Liver (tissue), 8 donors: ENCODE measurements at regions not wholly inside any gene's neighbourhood (a gene's known extent, or its start where the extent isn't known, plus 50 kb on each side); places are given as distances from the start of the nearest gene placed in this dataset.

Experiments used
- DNase-seq: peaks from one replicate; pipeline ENCODE4 v3.0.0-alpha.2; 2017; ENCODE audit warnings: low spot score
- H3K27ac ChIP-seq, 2 donors: one replicate each; pipeline ENCODE4 v1.7.0; 2013; ENCODE audit warnings: inconsistent platforms in 2 of 2, low read length in 2 of 2, control low read depth in 1 of 2, low read depth in 1 of 2, mild to moderate bottlenecking in 1 of 2
- H3K27me3 ChIP-seq, 4 donors: one replicate each; pipeline versions ENCODE4 v1.6.1 to v1.7.0; 2013; ENCODE audit warnings: low read length in 3 of 4, inconsistent platforms in 1 of 4, mild to moderate bottlenecking in 1 of 4, moderate library complexity in 1 of 4; ENCODE audit not compliant: control insufficient read depth in 4 of 4, insufficient read depth in 4 of 4
- H3K36me3 ChIP-seq, 4 donors: one replicate each; pipeline versions ENCODE4 v1.6.1 to v1.7.0; 2013; ENCODE audit warnings: low read length in 3 of 4, mild to moderate bottlenecking in 3 of 4, low read depth in 1 of 4, moderate library complexity in 1 of 4; ENCODE audit not compliant: control insufficient read depth in 4 of 4, insufficient read depth in 3 of 4
- H3K4me1 ChIP-seq, 4 donors: one replicate each; pipeline versions ENCODE4 v1.6.1 to v1.7.0; 2013; ENCODE audit warnings: low read length in 3 of 4, mild to moderate bottlenecking in 3 of 4, moderate library complexity in 1 of 4; ENCODE audit not compliant: control insufficient read depth in 4 of 4, insufficient read depth in 4 of 4
- H3K4me3 ChIP-seq, 3 donors: one replicate each; pipeline versions ENCODE4 v1.6.1 to v1.7.0; 2013; ENCODE audit warnings: low read length in 3 of 3, control low read depth in 1 of 3, low read depth in 1 of 3, mild to moderate bottlenecking in 1 of 3
- H3K9ac ChIP-seq, 2 donors: one replicate each; pipeline ENCODE4 v1.7.0; 2013; ENCODE audit warnings: low read length in 2 of 2, mild to moderate bottlenecking in 2 of 2, moderate library complexity in 2 of 2, control low read depth in 1 of 2, low read depth in 1 of 2
- H3K9me3 ChIP-seq, 4 donors: one replicate each; pipeline versions ENCODE4 v1.6.1 to v1.7.0; 2013; ENCODE audit warnings: low read length in 3 of 4; ENCODE audit not compliant: control insufficient read depth in 4 of 4
- EGR1 ChIP-seq, 2 donors: IDR thresholded peaks; 2 replicates each; pipeline ENCODE4 v1.6.1; 2016 to 2018; ENCODE audit warnings: antibody characterized with exemption in 2 of 2, low read depth in 2 of 2
- FOXA1 ChIP-seq: IDR thresholded peaks from 2 replicates; pipeline ENCODE4 v1.6.1; 2016; ENCODE audit warnings: antibody characterized with exemption
- FOXA2 ChIP-seq: IDR thresholded peaks from 2 replicates; pipeline ENCODE4 v1.6.1; 2016; ENCODE audit warnings: antibody characterized with exemption
- GABPA ChIP-seq, 2 donors: IDR thresholded peaks in 1 of 2; conservative IDR thresholded peaks in 1 of 2; 2 replicates each; pipeline ENCODE4 v1.6.1; 2016; ENCODE audit warnings: antibody characterized with exemption in 2 of 2, mild to moderate bottlenecking in 1 of 2, moderate library complexity in 1 of 2
- HNF4A ChIP-seq, 2 donors: conservative IDR thresholded peaks; 2 replicates each; pipeline ENCODE4 v1.6.1; 2016; ENCODE audit warnings: antibody characterized with exemption in 2 of 2, mild to moderate bottlenecking in 2 of 2
- HNF4G ChIP-seq: IDR thresholded peaks from 2 replicates; pipeline ENCODE4 v1.6.1; 2016; ENCODE audit warnings: antibody characterized with exemption
- JUND ChIP-seq, 2 donors: IDR thresholded peaks; 2 replicates each; pipeline ENCODE4 v1.6.1; 2016; ENCODE audit warnings: antibody characterized with exemption in 2 of 2
- NR2F2 ChIP-seq: IDR thresholded peaks from 2 replicates; pipeline ENCODE4 v1.6.1; 2016; ENCODE audit warnings: antibody characterized with exemption
- RAD21 ChIP-seq, 2 donors: IDR thresholded peaks; 2 replicates each; pipeline ENCODE4 v1.6.1; 2016; ENCODE audit warnings: antibody characterized with exemption in 2 of 2, mild to moderate bottlenecking in 2 of 2
- RXRA ChIP-seq, 2 donors: IDR thresholded peaks; 2 replicates each; pipeline ENCODE4 v1.6.1; 2017 to 2018; ENCODE audit warnings: antibody characterized with exemption in 2 of 2, mild to moderate bottlenecking in 1 of 2
- SP1 ChIP-seq: IDR thresholded peaks from 2 replicates; pipeline ENCODE4 v1.6.1; 2018; ENCODE audit warnings: antibody characterized with exemption, mild to moderate bottlenecking
- TAF1 ChIP-seq: conservative IDR thresholded peaks from 2 replicates; pipeline ENCODE4 v1.6.1; 2016; ENCODE audit warnings: antibody characterized with exemption, mild to moderate bottlenecking
- YY1 ChIP-seq: IDR thresholded peaks from 2 replicates; pipeline ENCODE4 v1.6.1; 2016; ENCODE audit warnings: antibody characterized with exemption, mild to moderate bottlenecking
- WGBS: extraction: QIAGEN DNeasy Blood & Tissue Kit; methylation state at CpG from one replicate; pipeline ENCODE4 v1.1.7; 2013; 5-methylcytosine and 5-hydroxymethylcytosine counted together
- TF ChIP-seq, protein P1 (sequence below): IDR thresholded peaks from 2 replicates; pipeline ENCODE4 v1.6.1; 2016; ENCODE audit warnings: antibody characterized with exemption, mild to moderate bottlenecking
- TF ChIP-seq, protein P2 (sequence below): IDR thresholded peaks from 2 replicates; pipeline ENCODE4 v1.6.1; 2016; ENCODE audit warnings: antibody characterized with exemption
- TF ChIP-seq, protein P3 (sequence below): IDR thresholded peaks from 2 replicates; pipeline ENCODE4 v1.6.1; 2016; ENCODE audit warnings: antibody characterized with exemption
- TF ChIP-seq, protein P4 (sequence below): fragments of 150-350 bp; IDR thresholded peaks from 2 replicates; pipeline ENCODE4 v1.5.1; 2017; ENCODE audit warnings: improper control_type of control experiment, low read depth, low read length; ENCODE audit not compliant: missing input control
- TF ChIP-seq, protein P5 (sequence below): IDR thresholded peaks from 2 replicates; pipeline ENCODE4 v1.6.1; 2016; ENCODE audit warnings: antibody characterized with exemption
- donor health status: healthy.
- donor health status: healthy.
- donor health status: healthy.
- donor health status: healthy.
- donor health status: healthy.

DNA sequence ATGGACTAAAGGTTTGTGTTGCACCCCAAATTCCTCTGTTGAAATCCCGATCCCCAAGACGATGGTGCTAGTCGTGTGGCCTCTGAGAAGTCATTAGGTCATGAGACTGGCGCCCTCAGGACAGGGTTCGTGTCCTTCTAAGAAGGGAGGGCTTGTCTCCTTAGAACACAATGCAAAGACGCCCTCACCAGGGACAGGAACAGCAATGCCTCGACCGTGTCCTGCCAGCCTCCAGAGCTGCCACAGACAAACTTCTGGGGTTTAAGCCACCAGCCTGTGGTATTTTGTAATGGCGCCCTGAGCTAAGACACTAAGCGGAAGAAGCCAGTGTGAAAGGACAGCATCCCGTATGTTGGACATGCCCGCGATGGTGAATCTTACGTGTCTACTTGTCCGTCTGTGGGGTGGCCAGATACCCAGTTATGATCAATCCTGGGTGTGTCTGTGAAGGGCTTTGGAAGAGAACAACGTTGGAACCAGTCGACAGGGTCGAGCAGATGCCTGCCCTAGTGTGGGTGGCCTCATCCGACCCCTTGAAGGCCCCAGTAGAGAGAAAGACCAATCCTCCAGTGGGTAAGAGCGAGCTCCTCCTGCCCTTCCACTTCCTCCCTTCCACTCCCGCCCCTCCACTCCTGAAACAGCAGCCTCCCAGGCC is 279.2 kb upstream of the IRX2 start:
- Histone ChIP-seq H3K4me1 (no peaks in the 10 kb centered on the region), H3K4me3 (no peak overlapping the region)
- 82% methylated on average over 21 of the region's 21 CpGs for WGBS

DNA sequence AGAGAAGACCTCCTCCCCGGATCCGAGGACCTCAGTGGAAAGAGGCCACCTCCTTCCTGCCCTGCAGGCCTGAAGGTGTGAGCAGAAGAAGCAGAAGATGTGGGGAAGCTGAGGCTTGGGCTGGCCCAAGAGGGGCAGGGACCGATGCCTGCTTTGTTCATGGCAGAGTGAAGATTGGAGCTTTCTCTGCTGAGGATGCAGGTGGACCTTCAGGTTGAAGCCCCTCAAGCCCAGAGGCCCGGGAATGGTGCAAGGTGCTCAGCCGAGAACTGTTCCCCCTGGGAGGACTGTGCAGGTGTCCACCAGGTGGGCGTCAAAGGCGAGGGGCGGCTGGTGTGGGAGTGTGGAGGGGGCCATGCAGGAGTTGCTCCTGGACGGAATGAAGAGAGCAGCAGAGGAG is 277.9 kb upstream of the IRX2 start:
- peaks cover 0 to 3% (median 0%) of the 10 kb centered on the region in 4 donors for H3K9me3 ChIP-seq
- H3K36me3 ChIP-seq = no peaks in the 10 kb centered on the region
- no peak overlapping the region for H3K27ac ChIP-seq
- no peak overlapping the region for H3K9ac ChIP-seq
- WGBS = 84% methylated on average over 9 of the region's 9 CpGs
- H3K27me3 ChIP-seq = no peaks in the 10 kb centered on the region
- TF ChIP-seq TAF1 (no peak), FOXA1 (no peak), NR2F2 (no peak), GABPA (IDR thresholded peaks at IDR 0.05 in 1 of 2, conservative IDR thresholded peaks at IDR 0.05 in 1 of 2) (no peak), EGR1 (IDR thresholded peaks at IDR 0.05; ENCODE audit: low read depth in 2 of 2) (no peak), JUND (IDR thresholded peaks at IDR 0.05) (no peak), RAD21 (IDR thresholded peaks at IDR 0.05) (no peak), SP1 (no peak), HNF4G (no peak), YY1 (no peak), FOXA2 (no peak), RXRA (IDR thresholded peaks at IDR 0.05) (no peak), HNF4A (conservative IDR thresholded peaks at IDR 0.05) (no peak)
- TF ChIP-seq, protein P1, sequence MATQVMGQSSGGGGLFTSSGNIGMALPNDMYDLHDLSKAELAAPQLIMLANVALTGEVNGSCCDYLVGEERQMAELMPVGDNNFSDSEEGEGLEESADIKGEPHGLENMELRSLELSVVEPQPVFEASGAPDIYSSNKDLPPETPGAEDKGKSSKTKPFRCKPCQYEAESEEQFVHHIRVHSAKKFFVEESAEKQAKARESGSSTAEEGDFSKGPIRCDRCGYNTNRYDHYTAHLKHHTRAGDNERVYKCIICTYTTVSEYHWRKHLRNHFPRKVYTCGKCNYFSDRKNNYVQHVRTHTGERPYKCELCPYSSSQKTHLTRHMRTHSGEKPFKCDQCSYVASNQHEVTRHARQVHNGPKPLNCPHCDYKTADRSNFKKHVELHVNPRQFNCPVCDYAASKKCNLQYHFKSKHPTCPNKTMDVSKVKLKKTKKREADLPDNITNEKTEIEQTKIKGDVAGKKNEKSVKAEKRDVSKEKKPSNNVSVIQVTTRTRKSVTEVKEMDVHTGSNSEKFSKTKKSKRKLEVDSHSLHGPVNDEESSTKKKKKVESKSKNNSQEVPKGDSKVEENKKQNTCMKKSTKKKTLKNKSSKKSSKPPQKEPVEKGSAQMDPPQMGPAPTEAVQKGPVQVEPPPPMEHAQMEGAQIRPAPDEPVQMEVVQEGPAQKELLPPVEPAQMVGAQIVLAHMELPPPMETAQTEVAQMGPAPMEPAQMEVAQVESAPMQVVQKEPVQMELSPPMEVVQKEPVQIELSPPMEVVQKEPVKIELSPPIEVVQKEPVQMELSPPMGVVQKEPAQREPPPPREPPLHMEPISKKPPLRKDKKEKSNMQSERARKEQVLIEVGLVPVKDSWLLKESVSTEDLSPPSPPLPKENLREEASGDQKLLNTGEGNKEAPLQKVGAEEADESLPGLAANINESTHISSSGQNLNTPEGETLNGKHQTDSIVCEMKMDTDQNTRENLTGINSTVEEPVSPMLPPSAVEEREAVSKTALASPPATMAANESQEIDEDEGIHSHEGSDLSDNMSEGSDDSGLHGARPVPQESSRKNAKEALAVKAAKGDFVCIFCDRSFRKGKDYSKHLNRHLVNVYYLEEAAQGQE = no peak
- TF ChIP-seq, protein P2, sequence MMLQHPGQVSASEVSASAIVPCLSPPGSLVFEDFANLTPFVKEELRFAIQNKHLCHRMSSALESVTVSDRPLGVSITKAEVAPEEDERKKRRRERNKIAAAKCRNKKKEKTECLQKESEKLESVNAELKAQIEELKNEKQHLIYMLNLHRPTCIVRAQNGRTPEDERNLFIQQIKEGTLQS = no peak
- TF ChIP-seq, protein P3, sequence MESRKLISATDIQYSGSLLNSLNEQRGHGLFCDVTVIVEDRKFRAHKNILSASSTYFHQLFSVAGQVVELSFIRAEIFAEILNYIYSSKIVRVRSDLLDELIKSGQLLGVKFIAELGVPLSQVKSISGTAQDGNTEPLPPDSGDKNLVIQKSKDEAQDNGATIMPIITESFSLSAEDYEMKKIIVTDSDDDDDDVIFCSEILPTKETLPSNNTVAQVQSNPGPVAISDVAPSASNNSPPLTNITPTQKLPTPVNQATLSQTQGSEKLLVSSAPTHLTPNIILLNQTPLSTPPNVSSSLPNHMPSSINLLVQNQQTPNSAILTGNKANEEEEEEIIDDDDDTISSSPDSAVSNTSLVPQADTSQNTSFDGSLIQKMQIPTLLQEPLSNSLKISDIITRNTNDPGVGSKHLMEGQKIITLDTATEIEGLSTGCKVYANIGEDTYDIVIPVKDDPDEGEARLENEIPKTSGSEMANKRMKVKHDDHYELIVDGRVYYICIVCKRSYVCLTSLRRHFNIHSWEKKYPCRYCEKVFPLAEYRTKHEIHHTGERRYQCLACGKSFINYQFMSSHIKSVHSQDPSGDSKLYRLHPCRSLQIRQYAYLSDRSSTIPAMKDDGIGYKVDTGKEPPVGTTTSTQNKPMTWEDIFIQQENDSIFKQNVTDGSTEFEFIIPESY = no peak
- TF ChIP-seq, protein P4, sequence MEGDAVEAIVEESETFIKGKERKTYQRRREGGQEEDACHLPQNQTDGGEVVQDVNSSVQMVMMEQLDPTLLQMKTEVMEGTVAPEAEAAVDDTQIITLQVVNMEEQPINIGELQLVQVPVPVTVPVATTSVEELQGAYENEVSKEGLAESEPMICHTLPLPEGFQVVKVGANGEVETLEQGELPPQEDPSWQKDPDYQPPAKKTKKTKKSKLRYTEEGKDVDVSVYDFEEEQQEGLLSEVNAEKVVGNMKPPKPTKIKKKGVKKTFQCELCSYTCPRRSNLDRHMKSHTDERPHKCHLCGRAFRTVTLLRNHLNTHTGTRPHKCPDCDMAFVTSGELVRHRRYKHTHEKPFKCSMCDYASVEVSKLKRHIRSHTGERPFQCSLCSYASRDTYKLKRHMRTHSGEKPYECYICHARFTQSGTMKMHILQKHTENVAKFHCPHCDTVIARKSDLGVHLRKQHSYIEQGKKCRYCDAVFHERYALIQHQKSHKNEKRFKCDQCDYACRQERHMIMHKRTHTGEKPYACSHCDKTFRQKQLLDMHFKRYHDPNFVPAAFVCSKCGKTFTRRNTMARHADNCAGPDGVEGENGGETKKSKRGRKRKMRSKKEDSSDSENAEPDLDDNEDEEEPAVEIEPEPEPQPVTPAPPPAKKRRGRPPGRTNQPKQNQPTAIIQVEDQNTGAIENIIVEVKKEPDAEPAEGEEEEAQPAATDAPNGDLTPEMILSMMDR = no peak
- TF ChIP-seq, protein P5, sequence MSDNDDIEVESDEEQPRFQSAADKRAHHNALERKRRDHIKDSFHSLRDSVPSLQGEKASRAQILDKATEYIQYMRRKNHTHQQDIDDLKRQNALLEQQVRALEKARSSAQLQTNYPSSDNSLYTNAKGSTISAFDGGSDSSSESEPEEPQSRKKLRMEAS = no peak
- no peaks in the 10 kb centered on the region for H3K4me1 ChIP-seq
- peak; percentile 14 for DNase-seq
- H3K4me3 ChIP-seq = no peak overlapping the region

More for the DNA sequence above, 279.2 kb upstream of the IRX2 start:
- no peak overlapping the region for H3K27ac ChIP-seq
- peaks cover 0 to 3% (median 0%) of the 10 kb centered on the region in 4 donors for H3K9me3 ChIP-seq
- no peak for DNase-seq
- no peak overlapping the region for H3K9ac ChIP-seq
- TF ChIP-seq JUND (IDR thresholded peaks at IDR 0.05) = no peak
- no peak for TF ChIP-seq GABPA (IDR thresholded peaks at IDR 0.05 in 1 of 2, conservative IDR thresholded peaks at IDR 0.05 in 1 of 2)
- H3K27me3 ChIP-seq = no peaks in the 10 kb centered on the region
- H3K36me3 ChIP-seq = no peaks in the 10 kb centered on the region
